Nephron progenitor cell (in vitro differentiated cells): ENCODE measurements at regions not wholly inside any gene's neighbourhood (a gene's known extent, or its start where the extent isn't known, plus 50 kb on each side); places are given as distances from the start of the nearest gene placed in this dataset.

Experiments
- DNase-seq: peaks from one replicate; pipeline ENCODE4 v3.0.0; 2021
- H3K27ac Mint-ChIP-seq: 2 replicates; pipeline ENCODE4 v1.8.0; 2021; ENCODE audit warnings: mild to moderate bottlenecking, moderate library complexity, mixed read lengths
- H3K27me3 Mint-ChIP-seq: 2 replicates; pipeline ENCODE4 v1.8.0; 2021; ENCODE audit warnings: mild to moderate bottlenecking, low read depth, mixed read lengths; ENCODE audit not compliant: poor library complexity
- H3K36me3 Mint-ChIP-seq: 2 replicates; pipeline ENCODE4 v1.8.0; 2021; ENCODE audit warnings: low read depth, mixed read lengths
- H3K4me1 Mint-ChIP-seq: 2 replicates; pipeline ENCODE4 v1.8.0; 2021; ENCODE audit warnings: mixed read lengths
- H3K4me3 Mint-ChIP-seq: 2 replicates; pipeline ENCODE4 v1.8.0; 2021; ENCODE audit warnings: mild to moderate bottlenecking, moderate library complexity, mixed read lengths
- H3K9me3 Mint-ChIP-seq: 2 replicates; pipeline ENCODE4 v1.8.0; 2021; ENCODE audit warnings: mild to moderate bottlenecking, moderate library complexity, mixed read lengths
- CTCF ChIP-seq: fragments of 200-600 bp; sonication (generic); IDR thresholded peaks from 2 replicates; pipeline ENCODE4 v1.5.0; 2021; ENCODE audit warnings: antibody characterized with exemption

GRCh38 chr4:33255094-33255493, 2534.9 kb downstream of the PCDH7 start:
- Mint-ChIP-seq H3K27me3 (peaks cover 4% of the 10 kb centered on the region), H3K4me1 (no peaks in the 10 kb centered on the region), H3K9me3 (no peaks in the 10 kb centered on the region), H3K36me3 (no peaks in the 10 kb centered on the region), H3K27ac (no peak overlapping the region), H3K4me3 (no peak overlapping the region)
- DNase-seq = no peak
- no peak for TF ChIP-seq CTCF

GRCh38 chr4:33255507-33255906, 2535.3 kb downstream of the PCDH7 start:
- no peaks in the 10 kb centered on the region for H3K36me3 Mint-ChIP-seq
- no peaks in the 10 kb centered on the region for H3K4me1 Mint-ChIP-seq
- no peak overlapping the region for H3K4me3 Mint-ChIP-seq
- H3K9me3 Mint-ChIP-seq = no peaks in the 10 kb centered on the region
- peaks cover 4% of the 10 kb centered on the region for H3K27me3 Mint-ChIP-seq
- no peak for DNase-seq
- no peak overlapping the region for H3K27ac Mint-ChIP-seq
- no peak for TF ChIP-seq CTCF

GRCh38 chr4:33262824-33263223, 2542.7 kb downstream of the PCDH7 start:
- no peak overlapping the region for H3K27ac Mint-ChIP-seq
- no peak overlapping the region for H3K4me3 Mint-ChIP-seq

GRCh38 chr4:33268776-33269175, 2548.6 kb downstream of the PCDH7 start:
- H3K9me3 Mint-ChIP-seq = no peaks in the 10 kb centered on the region
- TF ChIP-seq CTCF = no peak
- no peak overlapping the region for H3K4me3 Mint-ChIP-seq
- no peak overlapping the region for H3K27ac Mint-ChIP-seq
- DNase-seq = no peak
- H3K36me3 Mint-ChIP-seq = no peaks in the 10 kb centered on the region
- peaks cover 4% of the 10 kb centered on the region for H3K27me3 Mint-ChIP-seq
- H3K4me1 Mint-ChIP-seq = no peaks in the 10 kb centered on the region

More at GRCh38 chr4:33262824-33263223, 2542.7 kb downstream of the PCDH7 start:
- Mint-ChIP-seq H3K4me1 (no peaks in the 10 kb centered on the region), H3K36me3 (no peaks in the 10 kb centered on the region), H3K27me3 (peaks cover 4% of the 10 kb centered on the region), H3K9me3 (no peaks in the 10 kb centered on the region)
- no peak for TF ChIP-seq CTCF
- DNase-seq = no peak

GRCh38 chr4:33270403-33270802, 2550.2 kb downstream of the PCDH7 start:
- TF ChIP-seq CTCF = no peak
- H3K27me3 Mint-ChIP-seq = no peaks in the 10 kb centered on the region
- DNase-seq = no peak

GRCh38 chr4:33272722-33273121, 2552.6 kb downstream of the PCDH7 start:
- Mint-ChIP-seq H3K9me3 (no peaks in the 10 kb centered on the region), H3K4me3 (no peak overlapping the region)
- TF ChIP-seq CTCF = no peak

More at GRCh38 chr4:33270403-33270802, 2550.2 kb downstream of the PCDH7 start:
- Mint-ChIP-seq H3K27ac (no peak overlapping the region), H3K9me3 (no peaks in the 10 kb centered on the region), H3K36me3 (no peaks in the 10 kb centered on the region), H3K4me3 (no peak overlapping the region), H3K4me1 (no peaks in the 10 kb centered on the region)

More at GRCh38 chr4:33272722-33273121, 2552.6 kb downstream of the PCDH7 start:
- Mint-ChIP-seq H3K36me3 (no peaks in the 10 kb centered on the region), H3K27ac (no peak overlapping the region), H3K27me3 (no peaks in the 10 kb centered on the region), H3K4me1 (no peaks in the 10 kb centered on the region)
- DNase-seq = no peak
